ENCODE measurements at regions not wholly inside any gene's neighbourhood (a gene's known extent, or its start where the extent isn't known, plus 50 kb on each side); places are given as distances from the start of the nearest gene placed in this dataset.

- Mint-ChIP-seq H3K36me3 (ENCODE audit: low read depth) (no peaks in the 10 kb centered on the region), H3K4me1 (no peaks in the 10 kb centered on the region), H3K9me3 (peaks cover 13% of the 10 kb centered on the region), H3K4me3 (no peak overlapping the region), H3K27ac (no peak overlapping the region), H3K27me3 (ENCODE audit: low read depth) (no peaks in the 10 kb centered on the region)
- TF ChIP-seq, protein P1, sequence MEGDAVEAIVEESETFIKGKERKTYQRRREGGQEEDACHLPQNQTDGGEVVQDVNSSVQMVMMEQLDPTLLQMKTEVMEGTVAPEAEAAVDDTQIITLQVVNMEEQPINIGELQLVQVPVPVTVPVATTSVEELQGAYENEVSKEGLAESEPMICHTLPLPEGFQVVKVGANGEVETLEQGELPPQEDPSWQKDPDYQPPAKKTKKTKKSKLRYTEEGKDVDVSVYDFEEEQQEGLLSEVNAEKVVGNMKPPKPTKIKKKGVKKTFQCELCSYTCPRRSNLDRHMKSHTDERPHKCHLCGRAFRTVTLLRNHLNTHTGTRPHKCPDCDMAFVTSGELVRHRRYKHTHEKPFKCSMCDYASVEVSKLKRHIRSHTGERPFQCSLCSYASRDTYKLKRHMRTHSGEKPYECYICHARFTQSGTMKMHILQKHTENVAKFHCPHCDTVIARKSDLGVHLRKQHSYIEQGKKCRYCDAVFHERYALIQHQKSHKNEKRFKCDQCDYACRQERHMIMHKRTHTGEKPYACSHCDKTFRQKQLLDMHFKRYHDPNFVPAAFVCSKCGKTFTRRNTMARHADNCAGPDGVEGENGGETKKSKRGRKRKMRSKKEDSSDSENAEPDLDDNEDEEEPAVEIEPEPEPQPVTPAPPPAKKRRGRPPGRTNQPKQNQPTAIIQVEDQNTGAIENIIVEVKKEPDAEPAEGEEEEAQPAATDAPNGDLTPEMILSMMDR (IDR thresholded peaks at IDR 0.05; ENCODE audit: unreplicated experiment in 3 of 3): no peak
These were observed 91.7 kb upstream of the BCAT1 start for GRCh38 chr12:25040593-25040992.

DNA sequence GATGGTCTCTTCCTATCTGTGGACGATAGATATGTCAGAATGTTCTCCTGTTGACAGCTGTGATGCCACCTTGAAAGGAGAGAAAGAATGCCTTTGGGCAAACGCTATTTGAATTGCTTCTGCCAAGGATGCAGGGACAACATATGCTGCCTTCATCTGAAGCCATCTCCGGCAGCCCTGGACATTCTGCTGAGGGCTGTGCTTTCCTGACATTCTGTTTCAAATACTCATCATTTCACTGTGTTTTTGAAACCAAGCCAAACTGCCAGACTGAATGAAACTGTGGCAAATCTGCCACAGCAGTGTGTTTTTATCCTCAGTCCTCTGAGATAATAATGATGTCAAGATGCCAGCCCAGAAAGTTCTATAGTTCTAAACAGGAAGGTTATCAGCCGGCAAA is 85.8 kb upstream of the BCAT1 start:
- Mint-ChIP-seq H3K9me3 (no peaks in the 10 kb centered on the region), H3K27me3 (ENCODE audit: low read depth) (no peaks in the 10 kb centered on the region), H3K27ac (no peak overlapping the region), H3K4me3 (no peak overlapping the region), H3K36me3 (ENCODE audit: low read depth) (no peaks in the 10 kb centered on the region), H3K4me1 (no peaks in the 10 kb centered on the region)
- TF ChIP-seq, protein P1 (IDR thresholded peaks at IDR 0.05; ENCODE audit: unreplicated experiment in 3 of 3): no peak

- Mint-ChIP-seq H3K27ac (no peak overlapping the region), H3K4me1 (no peaks in the 10 kb centered on the region), H3K4me3 (no peak overlapping the region), H3K36me3 (ENCODE audit: low read depth) (no peaks in the 10 kb centered on the region), H3K9me3 (no peaks in the 10 kb centered on the region), H3K27me3 (ENCODE audit: low read depth) (no peaks in the 10 kb centered on the region)
- TF ChIP-seq, protein P1 (IDR thresholded peaks at IDR 0.05; ENCODE audit: unreplicated experiment in 3 of 3): no peak
These were observed 77.1 kb upstream of the BCAT1 start for GRCh38 chr12:25025951-25026490.

- Mint-ChIP-seq H3K4me1 (no peaks in the 10 kb centered on the region), H3K9me3 (no peaks in the 10 kb centered on the region), H3K4me3 (no peak overlapping the region), H3K27ac (no peak overlapping the region), H3K36me3 (ENCODE audit: low read depth) (no peaks in the 10 kb centered on the region), H3K27me3 (ENCODE audit: low read depth) (no peaks in the 10 kb centered on the region)
- TF ChIP-seq, protein P1 (IDR thresholded peaks at IDR 0.05; ENCODE audit: unreplicated experiment in 3 of 3): no peak
These were observed 76.4 kb upstream of the BCAT1 start for GRCh38 chr12:25025260-25025659.

- Mint-ChIP-seq H3K27ac (no peak overlapping the region), H3K9me3 (no peaks in the 10 kb centered on the region), H3K4me3 (no peak overlapping the region), H3K4me1 (no peaks in the 10 kb centered on the region), H3K36me3 (ENCODE audit: low read depth) (no peaks in the 10 kb centered on the region), H3K27me3 (ENCODE audit: low read depth) (no peaks in the 10 kb centered on the region)
- TF ChIP-seq, protein P1 (IDR thresholded peaks at IDR 0.05; ENCODE audit: unreplicated experiment in 3 of 3): no peak
These were observed 74.9 kb upstream of the BCAT1 start for GRCh38 chr12:25023808-25024207.

DNA sequence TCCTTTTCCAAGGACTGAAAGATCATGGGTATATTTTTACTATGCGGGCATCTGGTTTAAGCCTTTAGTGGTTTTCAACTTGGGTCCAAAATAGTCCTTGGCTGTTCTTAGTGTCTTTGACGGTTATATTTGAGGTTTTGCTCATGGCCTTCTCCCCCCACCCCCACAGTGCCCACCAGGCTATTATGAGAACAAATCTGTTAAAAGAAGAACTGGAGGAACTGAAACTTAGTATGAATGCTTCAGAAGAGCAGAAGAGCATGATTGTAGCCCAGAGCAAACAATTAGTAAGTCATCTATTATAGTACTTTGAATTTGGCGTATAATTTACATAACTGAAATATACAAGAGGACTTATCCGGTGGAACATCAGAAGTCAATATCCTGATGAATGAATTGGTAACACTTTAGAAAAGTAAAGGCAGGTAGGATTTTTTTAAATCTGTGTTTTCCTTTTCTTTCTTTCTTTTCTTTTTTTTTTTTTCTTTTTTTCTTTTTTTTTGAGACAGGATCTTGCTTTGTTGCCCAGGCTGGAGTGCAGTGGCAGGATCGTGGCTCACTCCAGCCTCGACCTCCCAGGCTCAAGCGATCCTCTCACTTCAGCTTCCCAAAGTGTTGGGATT is 71.8 kb upstream of the BCAT1 start:
- TF ChIP-seq, protein P1 (IDR thresholded peaks at IDR 0.05; ENCODE audit: unreplicated experiment in 3 of 3): no peak
- H3K27me3 Mint-ChIP-seq (ENCODE audit: low read depth): peaks cover 5% of the 10 kb centered on the region
- H3K4me1 Mint-ChIP-seq: no peaks in the 10 kb centered on the region
- no peak overlapping the region for H3K27ac Mint-ChIP-seq
- no peak overlapping the region for H3K4me3 Mint-ChIP-seq
- H3K36me3 Mint-ChIP-seq (ENCODE audit: low read depth): no peaks in the 10 kb centered on the region
- H3K9me3 Mint-ChIP-seq: no peaks in the 10 kb centered on the region

Measured in nephron (organoid).